ENCODE measurements at regions not wholly inside any gene's neighbourhood (a gene's known extent, or its start where the extent isn't known, plus 50 kb on each side); places are given as distances from the start of the nearest gene placed in this dataset.
"Not testable (repeated sequence)": the region's sequence is repeated elsewhere in the genome, so short reads cannot be mapped to it uniquely, and the experiment has no call there.

GRCh38 chr5:99043257-99043656, 114.5 kb upstream of the CHD1 start:
- not testable (repeated sequence) for ATAC-seq

- ATAC-seq: no peak
Observed at GRCh38 chr5:99037668-99038067, 108.9 kb upstream of the CHD1 start.

- no peak for ATAC-seq
Observed at GRCh38 chr5:99035942-99036341, 107.1 kb upstream of the CHD1 start.

- ATAC-seq: no peak
Observed at GRCh38 chr5:99034336-99034735, 105.5 kb upstream of the CHD1 start.

- ATAC-seq: peak; percentile 16
Observed at GRCh38 chr5:99033014-99033900, 104.5 kb upstream of the CHD1 start.

- peak; percentile 66 for ATAC-seq
Observed at GRCh38 chr5:99032234-99033013, 103.6 kb upstream of the CHD1 start.

GRCh38 chr5:99030906-99031440, 102.2 kb upstream of the CHD1 start:
- peak; percentile 10 for ATAC-seq

GRCh38 chr5:99029172-99029571, 100.4 kb upstream of the CHD1 start:
- no peak for ATAC-seq

GRCh38 chr5:99028170-99028569, 99.4 kb upstream of the CHD1 start:
- ATAC-seq: not testable (repeated sequence)

- no peak for ATAC-seq
Observed at GRCh38 chr5:99025298-99026045, 96.7 kb upstream of the CHD1 start.

- ATAC-seq: no peak
Observed at GRCh38 chr5:99023330-99023729, 94.5 kb upstream of the CHD1 start.

GRCh38 chr5:99022250-99022649, 93.4 kb upstream of the CHD1 start:
- no peak for ATAC-seq

GRCh38 chr5:99020698-99021048, 91.9 kb upstream of the CHD1 start:
- ATAC-seq: no peak

- peak; percentile 71 for ATAC-seq
Observed at GRCh38 chr5:99019812-99020697, 91.2 kb upstream of the CHD1 start.

- no peak for ATAC-seq
Observed at GRCh38 chr5:99019254-99019653, 90.4 kb upstream of the CHD1 start.

- ATAC-seq: no peak
Observed at GRCh38 chr5:99010294-99010693, 81.5 kb upstream of the CHD1 start.

- not testable (repeated sequence) for ATAC-seq
Observed at GRCh38 chr5:99008009-99008408, 79.2 kb upstream of the CHD1 start.

GRCh38 chr5:99005506-99005905, 76.7 kb upstream of the CHD1 start:
- ATAC-seq: no peak

GRCh38 chr5:99004960-99005359, 76.2 kb upstream of the CHD1 start:
- ATAC-seq: peak; percentile 83

GRCh38 chr5:99000876-99001275, 72.1 kb upstream of the CHD1 start:
- ATAC-seq: peak; percentile 57

- no peak for ATAC-seq
Observed at GRCh38 chr5:99000221-99000620, 71.4 kb upstream of the CHD1 start.

GRCh38 chr5:98999631-99000030, 70.8 kb upstream of the CHD1 start:
- no peak for ATAC-seq
